ENCODE measurements at regions not wholly inside any gene's neighbourhood (a gene's known extent, or its start where the extent isn't known, plus 50 kb on each side); places are given as distances from the start of the nearest gene placed in this dataset.
A peak's percentile ranks its signal among the peaks of the same experiment; 100 is the strongest.

DNA sequence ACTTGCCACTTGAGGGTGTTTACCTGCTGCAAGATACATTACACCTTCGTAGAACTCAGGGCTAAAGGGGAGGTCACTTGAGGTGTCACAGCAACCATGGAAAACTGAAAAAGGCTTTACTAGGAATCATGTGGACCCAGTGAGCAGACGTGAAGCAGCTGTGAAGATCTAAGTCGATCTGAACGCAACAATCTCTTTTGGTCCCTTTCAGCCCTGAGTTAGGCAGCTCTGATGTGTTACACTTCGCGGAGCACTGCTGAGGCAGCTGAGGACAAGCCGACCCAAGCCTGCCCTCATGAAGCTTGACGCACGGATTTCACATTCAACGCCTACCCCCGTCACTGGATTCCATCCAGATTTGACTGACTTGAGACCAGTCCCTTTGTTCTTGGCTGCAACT is 75.8 kb upstream of the NPAS2 start:
- no peak overlapping the region for H3K4me2 ChIP-seq
- no peak for DNase-seq (ENCODE audit: low spot score)
- no peaks in the 10 kb centered on the region for H3K9me3 ChIP-seq (ENCODE audit: low read depth)
- no peaks in the 10 kb centered on the region for H4K20me1 ChIP-seq (ENCODE audit: insufficient read depth, poor library complexity, severe bottlenecking)
- H3K9me2 ChIP-seq (replicated peaks; ENCODE audit: insufficient read depth): no peaks in the 10 kb centered on the region
- H3K27ac ChIP-seq: no peak overlapping the region
- H3K79me2 ChIP-seq: no peaks in the 10 kb centered on the region
- H3K4me1 ChIP-seq (ENCODE audit: insufficient read depth): peaks cover 9% of the 10 kb centered on the region
- no peak overlapping the region for H3K4me3 ChIP-seq
- H3K27me3 ChIP-seq: no peaks in the 10 kb centered on the region
- no peak overlapping the region for H2AFZ ChIP-seq
- WGBS (ENCODE audit: low lambda C conversion rate, missing lambda C conversion rate): 93% methylated on average over 11 of the region's 11 CpGs
- H3K36me3 ChIP-seq (replicated peaks; ENCODE audit: insufficient read depth, low read depth): no peaks in the 10 kb centered on the region
- TF ChIP-seq EZH2phosphoT487 (IDR thresholded peaks at IDR 0.05; ENCODE audit: low read depth, severe bottlenecking, unreplicated experiment) (no peak), EZH2 (IDR thresholded peaks at IDR 0.05; ENCODE audit: borderline replicate concordance) (no peak), CTCF (IDR thresholded peaks at IDR 0.05; ENCODE audit: poor library complexity) (no peak)

GRCh38 chr2:100744589-100744988 is 75.3 kb upstream of the NPAS2 start:
- no peak overlapping the region for H2AFZ ChIP-seq
- H3K27ac ChIP-seq: no peak overlapping the region

GRCh38 chr2:100745604-100746003 is 74.3 kb upstream of the NPAS2 start:
- no peaks in the 10 kb centered on the region for H4K20me1 ChIP-seq (ENCODE audit: insufficient read depth, poor library complexity, severe bottlenecking)
- H3K4me2 ChIP-seq: no peak overlapping the region
- H3K27me3 ChIP-seq: no peaks in the 10 kb centered on the region
- no peaks in the 10 kb centered on the region for H3K9me3 ChIP-seq (ENCODE audit: low read depth)
- H3K79me2 ChIP-seq: no peaks in the 10 kb centered on the region
- no peak overlapping the region for H3K27ac ChIP-seq
- no peak overlapping the region for H2AFZ ChIP-seq
- H3K36me3 ChIP-seq (replicated peaks; ENCODE audit: insufficient read depth, low read depth): no peaks in the 10 kb centered on the region
- peaks cover 9% of the 10 kb centered on the region for H3K4me1 ChIP-seq (ENCODE audit: insufficient read depth)
- H3K4me3 ChIP-seq: no peak overlapping the region
- DNase-seq (ENCODE audit: low spot score): no peak
- WGBS (ENCODE audit: low lambda C conversion rate, missing lambda C conversion rate): 90% methylated on average over 5 of the region's 5 CpGs
- TF ChIP-seq EZH2phosphoT487 (IDR thresholded peaks at IDR 0.05; ENCODE audit: low read depth, severe bottlenecking, unreplicated experiment) (no peak), CTCF (IDR thresholded peaks at IDR 0.05; ENCODE audit: poor library complexity) (no peak), EZH2 (IDR thresholded peaks at IDR 0.05; ENCODE audit: borderline replicate concordance) (no peak)
- no peaks in the 10 kb centered on the region for H3K9me2 ChIP-seq (replicated peaks; ENCODE audit: insufficient read depth)

More at GRCh38 chr2:100744589-100744988, 75.3 kb upstream of the NPAS2 start:
- H3K9me2 ChIP-seq (replicated peaks; ENCODE audit: insufficient read depth): no peaks in the 10 kb centered on the region
- peak; percentile 26 for DNase-seq (ENCODE audit: low spot score)
- 89% methylated on average over 5 of the region's 5 CpGs for WGBS (ENCODE audit: low lambda C conversion rate, missing lambda C conversion rate)
- no peaks in the 10 kb centered on the region for H3K36me3 ChIP-seq (replicated peaks; ENCODE audit: insufficient read depth, low read depth)
- H3K4me3 ChIP-seq: no peak overlapping the region
- H3K4me2 ChIP-seq: no peak overlapping the region
- H3K4me1 ChIP-seq (ENCODE audit: insufficient read depth): peaks cover 9% of the 10 kb centered on the region
- no peak for TF ChIP-seq CTCF (IDR thresholded peaks at IDR 0.05; ENCODE audit: poor library complexity)
- TF ChIP-seq EZH2phosphoT487 (IDR thresholded peaks at IDR 0.05; ENCODE audit: low read depth, severe bottlenecking, unreplicated experiment): no peak
- TF ChIP-seq EZH2 (IDR thresholded peaks at IDR 0.05; ENCODE audit: borderline replicate concordance): no peak
- H3K79me2 ChIP-seq: no peaks in the 10 kb centered on the region
- H3K9me3 ChIP-seq (ENCODE audit: low read depth): no peaks in the 10 kb centered on the region
- H4K20me1 ChIP-seq (ENCODE audit: insufficient read depth, poor library complexity, severe bottlenecking): no peaks in the 10 kb centered on the region
- H3K27me3 ChIP-seq: no peaks in the 10 kb centered on the region

DNA sequence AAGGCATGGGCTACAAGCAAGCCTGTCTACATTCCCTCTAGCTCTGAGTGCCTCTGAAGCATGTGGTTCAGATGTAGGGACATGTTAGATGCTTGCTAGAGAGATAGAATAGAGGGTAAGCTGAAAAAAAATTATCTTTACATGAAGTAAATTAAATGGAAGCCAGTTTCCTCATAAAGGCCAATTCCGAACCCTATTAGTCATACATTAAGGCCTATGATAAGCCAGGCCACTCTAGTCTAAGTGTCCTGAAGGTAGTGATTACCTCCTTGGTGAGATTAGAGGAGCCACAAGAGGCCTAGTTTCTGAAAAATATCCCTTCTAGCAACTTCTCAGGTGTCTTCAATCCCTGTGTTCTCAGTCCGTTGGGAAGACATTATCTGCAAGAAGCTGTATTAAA is 72.4 kb upstream of the NPAS2 start:
- Histone ChIP-seq H3K9me3 (ENCODE audit: low read depth) (no peaks in the 10 kb centered on the region), H3K4me1 (ENCODE audit: insufficient read depth) (peaks cover 9% of the 10 kb centered on the region), H3K27me3 (no peaks in the 10 kb centered on the region), H3K36me3 (replicated peaks; ENCODE audit: insufficient read depth, low read depth) (no peaks in the 10 kb centered on the region), H3K4me3 (no peak overlapping the region), H3K9me2 (replicated peaks; ENCODE audit: insufficient read depth) (no peaks in the 10 kb centered on the region), H3K27ac (no peak overlapping the region), H3K79me2 (no peaks in the 10 kb centered on the region), H4K20me1 (ENCODE audit: insufficient read depth, poor library complexity, severe bottlenecking) (no peaks in the 10 kb centered on the region), H2AFZ (no peak overlapping the region), H3K4me2 (no peak overlapping the region)
- WGBS (ENCODE audit: low lambda C conversion rate, missing lambda C conversion rate): 70% methylated on average over 2 of the region's 2 CpGs
- no peak for DNase-seq (ENCODE audit: low spot score)
- TF ChIP-seq EZH2phosphoT487 (IDR thresholded peaks at IDR 0.05; ENCODE audit: low read depth, severe bottlenecking, unreplicated experiment) (no peak), EZH2 (IDR thresholded peaks at IDR 0.05; ENCODE audit: borderline replicate concordance) (no peak), CTCF (IDR thresholded peaks at IDR 0.05; ENCODE audit: poor library complexity) (no peak)
